GM23338 (cell line): ENCODE measurements at regions not wholly inside any gene's neighbourhood (a gene's known extent, or its start where the extent isn't known, plus 50 kb on each side); places are given as distances from the start of the nearest gene placed in this dataset.

Source experiments
- ATAC-seq: fragments of 200-7000 bp; cut with Tn5 transposase; 3 replicates; pipeline ENCODE4 v1.9.1; 2020
- DNase-seq: peaks from one replicate; pipeline ENCODE4 v3.0.0-alpha.2; 2015; ENCODE audit warnings: low spot score
- H2AFZ ChIP-seq: fragments of 200-600 bp; sonication (generic); 2 replicates; pipeline ENCODE4 v1.8.0; 2016; ENCODE audit warnings: antibody characterized with exemption, mild to moderate bottlenecking, moderate library complexity
- H3F3A ChIP-seq: fragments of 200-600 bp; sonication (generic); replicated peaks from 2 replicates; pipeline ENCODE4 v1.8.0; 2017; ENCODE audit warnings: antibody characterized with exemption, mixed run types, low read depth
- H3K27ac ChIP-seq: fragments of 200-600 bp; sonication (generic); 2 replicates; pipeline ENCODE4 v1.6.1; 2016; ENCODE audit warnings: low read depth
- H3K27me3 ChIP-seq: fragments of 200-600 bp; sonication (generic); 2 replicates; pipeline ENCODE4 v1.8.0; 2016; ENCODE audit warnings: mild to moderate bottlenecking, mixed run types, moderate library complexity; ENCODE audit not compliant: insufficient read depth
- H3K36me3 ChIP-seq: fragments of 200-600 bp; sonication (generic); 2 replicates; pipeline ENCODE4 v1.8.0; 2016; ENCODE audit warnings: mild to moderate bottlenecking; ENCODE audit not compliant: insufficient read depth
- H3K4me1 ChIP-seq: fragments of 200-600 bp; sonication (generic); 2 replicates; pipeline ENCODE4 v1.8.0; 2016; ENCODE audit warnings: mild to moderate bottlenecking, moderate library complexity; ENCODE audit not compliant: insufficient read depth
- H3K4me2 ChIP-seq: fragments of 200-600 bp; sonication (generic); 2 replicates; pipeline ENCODE4 v1.7.1; 2017; ENCODE audit warnings: mixed run types
- H3K4me3 ChIP-seq: fragments of 200-600 bp; sonication (generic); 2 replicates; pipeline ENCODE4 v1.6.1; 2016; ENCODE audit warnings: mixed run types
- H3K79me2 ChIP-seq: fragments of 200-600 bp; sonication (generic); replicated peaks from 2 replicates; pipeline ENCODE4 v1.8.0; 2017; ENCODE audit warnings: mild to moderate bottlenecking; ENCODE audit not compliant: insufficient read depth
- H3K9me2 ChIP-seq: fragments of 200-600 bp; sonication (generic); 2 replicates; pipeline ENCODE4 v1.8.0; 2017; ENCODE audit not compliant: insufficient read depth
- H4K20me1 ChIP-seq: fragments of 200-600 bp; sonication (generic); replicated peaks from 2 replicates; pipeline ENCODE4 v1.8.0; 2017; ENCODE audit warnings: mild to moderate bottlenecking; ENCODE audit not compliant: insufficient read depth
- H3K27ac Mint-ChIP-seq: 2 replicates; pipeline ENCODE4 v1.8.0; 2020; ENCODE audit warnings: inconsistent platforms, mild to moderate bottlenecking, moderate library complexity, mixed read lengths
- H3K27me3 Mint-ChIP-seq: 3 replicates; pipeline ENCODE4 v1.8.0; 2022; ENCODE audit warnings: low read depth, mild to moderate bottlenecking, moderate library complexity, mixed read lengths, inconsistent platforms; ENCODE audit not compliant: insufficient read depth, poor library complexity
- H3K36me3 Mint-ChIP-seq: 3 replicates; pipeline ENCODE4 v1.8.0; 2021; ENCODE audit warnings: low read depth, mild to moderate bottlenecking, inconsistent platforms, moderate library complexity, mixed read lengths
- H3K4me1 Mint-ChIP-seq: 3 replicates; pipeline ENCODE4 v1.8.0; 2020; ENCODE audit warnings: mild to moderate bottlenecking, inconsistent platforms, mixed read lengths
- H3K4me3 Mint-ChIP-seq: 3 replicates; pipeline ENCODE4 v1.8.0; 2021; ENCODE audit warnings: moderate library complexity, mild to moderate bottlenecking, inconsistent platforms, mixed read lengths
- H3K9me3 Mint-ChIP-seq: 3 replicates; pipeline ENCODE4 v1.8.0; 2020; ENCODE audit warnings: moderate library complexity, mild to moderate bottlenecking, inconsistent platforms, mixed read lengths
- NANOG ChIP-seq: IDR thresholded peaks from 2 replicates; pipeline ENCODE4 v1.6.1; 2016; ENCODE audit warnings: antibody characterized with exemption, borderline replicate concordance
- ZNF462 ChIP-seq: fragments of 250-450 bp; sonication (Bioruptor Pico); IDR thresholded peaks from 2 replicates; pipeline ENCODE4 v1.5.0; 2020; ENCODE audit warnings: mild to moderate bottlenecking, moderate library complexity

GRCh38 chr2:220899492-220899891 lies 672.6 kb downstream of the EPHA4 start (continued):
- no peak for TF ChIP-seq ZNF462 (CRISPR knock-in tag)

- no peak overlapping the region for H3K27ac ChIP-seq
- no peak overlapping the region for H2AFZ ChIP-seq
- Mint-ChIP-seq H3K27me3 (no peaks in the 10 kb centered on the region), H3K4me1 (peaks cover 12% of the 10 kb centered on the region), H3K9me3 (no peaks in the 10 kb centered on the region), H3K4me3 (no peak overlapping the region), H3K27ac (no peak overlapping the region), H3K36me3 (no peaks in the 10 kb centered on the region)
- no peaks in the 10 kb centered on the region for H4K20me1 ChIP-seq
- TF ChIP-seq ZNF462 (CRISPR knock-in tag) (0 out of 2 replicates have a peak, but pooled peaks have one; percentile 24), NANOG (no peak)
- DNase-seq (peak; percentile 19), ATAC-seq (no peak; the same call in 2 of the 3 replicates)
- H3K9me2 ChIP-seq, result no peaks in the 10 kb centered on the region; the same call in 1 of the 2 replicates
- H3K27me3 ChIP-seq, result no peaks in the 10 kb centered on the region
- no peak overlapping the region; the same call in 1 of the 2 replicates for H3K4me2 ChIP-seq
- H3K4me3 ChIP-seq, result no peak overlapping the region
- no peaks in the 10 kb centered on the region for H3K36me3 ChIP-seq
- H3K4me1 ChIP-seq, result 0 out of 2 replicates have a peak, but pooled peaks cover 3% of the 10 kb centered on the region
- no peaks in the 10 kb centered on the region for H3K79me2 ChIP-seq
- H3F3A ChIP-seq, result no peaks in the 10 kb centered on the region
These were observed 668.1 kb downstream of the EPHA4 start for GRCh38 chr2:220904015-220904414.
